H1 (cell line): ENCODE measurements at regions not wholly inside any gene's neighbourhood (a gene's known extent, or its start where the extent isn't known, plus 50 kb on each side); places are given as distances from the start of the nearest gene placed in this dataset.

Source experiments
- CTCF ChIA-PET: fragments of 300-600 bp; sonication (Branson Sonifier 250); formaldehyde crosslinking; loops from one replicate; lab custom pipeline; 2021; ENCODE audit not compliant: partially characterized antibody; lab: Charles Lee
- POLR2A ChIA-PET: fragments of 300-600 bp; sonication (Branson Sonifier 250); formaldehyde crosslinking; loops from one replicate; lab custom pipeline; 2021; ENCODE audit warnings: inconsistent platforms; ENCODE audit not compliant: partially characterized antibody; lab: Charles Lee
- DNase-seq, 2 experiments: peaks; one replicate each; pipeline versions ENCODE4 v3.0.0 to v3.0.0-alpha.2; 2010 to 2022; ENCODE audit warnings: low spot score in 2 of 2, low read depth in 1 of 2, mixed read lengths in 1 of 2
- FAIRE-seq: peaks from 2 replicates; lab custom pipeline; 2011; peaks lifted over from hg19 to GRCh38; lab: Jason Lieb, UNC
- H2AFZ ChIP-seq: 2 replicates; pipeline ENCODE4 v1.8.1; 2012; ENCODE audit warnings: low read length, inconsistent platforms
- H2AK5ac ChIP-seq: 2 replicates; pipeline ENCODE4 v1.6.1; 2013; ENCODE audit warnings: low read depth, low read length
- H2BK120ac ChIP-seq: replicated peaks from 2 replicates; pipeline ENCODE3; 2013; ENCODE audit warnings: low read depth, low read length, inconsistent platforms
- H2BK12ac ChIP-seq: 2 replicates; pipeline ENCODE4 v1.6.1; 2013; ENCODE audit warnings: low read depth, low read length
- H2BK15ac ChIP-seq: 2 replicates; pipeline ENCODE4 v1.6.1; 2013; ENCODE audit warnings: low read length
- H2BK20ac ChIP-seq: 2 replicates; pipeline ENCODE4 v1.6.1; 2013; ENCODE audit warnings: low read length
- H2BK5ac ChIP-seq: 2 replicates; pipeline ENCODE4 v1.6.1; 2013; ENCODE audit warnings: low read depth, low read length
- H3K14ac ChIP-seq: 2 replicates; pipeline ENCODE4 v1.6.1; 2013; ENCODE audit warnings: inconsistent platforms; ENCODE audit not compliant: insufficient read length
- H3K18ac ChIP-seq: 2 replicates; pipeline ENCODE4 v1.6.1; 2013; ENCODE audit warnings: low read length; ENCODE audit errors: extremely low read depth
- H3K23ac ChIP-seq: 2 replicates; pipeline ENCODE4 v1.6.1; 2013; ENCODE audit warnings: inconsistent platforms; ENCODE audit not compliant: insufficient read length
- H3K23me2 ChIP-seq: 2 replicates; pipeline ENCODE4 v1.6.1; 2013; ENCODE audit warnings: low read depth, low read length
- H3K27ac ChIP-seq: 2 replicates; pipeline ENCODE4 v1.6.1; 2011; ENCODE audit warnings: low read depth, low read length, inconsistent platforms
- H3K27me3 ChIP-seq, 4 experiments: replicated peaks in 1 of 4; 1 replicate in 1 of 4; 2 replicates in 3 of 4; pipeline versions ENCODE4 v1.6.1 to v1.8.1; 2011 to 2013; ENCODE audit warnings: low read length in 3 of 4, mild to moderate bottlenecking in 3 of 4, inconsistent platforms in 2 of 4, mixed read lengths in 2 of 4, moderate library complexity in 1 of 4; ENCODE audit not compliant: control insufficient read depth in 3 of 4, insufficient read depth in 3 of 4; ENCODE audit errors: extremely low read depth in 1 of 4
- H3K36me3 ChIP-seq, 4 experiments: 2 replicates each; pipeline versions ENCODE4 v1.6.1 to v1.8.1; 2011 to 2013; ENCODE audit warnings: mild to moderate bottlenecking in 4 of 4, low read length in 3 of 4, moderate library complexity in 2 of 4, control low read depth in 1 of 4, inconsistent platforms in 1 of 4; ENCODE audit not compliant: insufficient read depth in 4 of 4, control insufficient read depth in 2 of 4
- H3K4ac ChIP-seq: replicated peaks from 2 replicates; pipeline ENCODE3; 2013; ENCODE audit warnings: low read length, low read depth, mixed read lengths, inconsistent platforms; ENCODE audit not compliant: insufficient read length
- H3K4me1 ChIP-seq, 4 experiments: replicated peaks in 1 of 4; 1 replicate in 1 of 4; 2 replicates in 3 of 4; pipeline versions ENCODE4 v1.6.1 to v1.8.1; 2011 to 2013; ENCODE audit warnings: low read length in 3 of 4, inconsistent platforms in 2 of 4, mixed read lengths in 1 of 4; ENCODE audit not compliant: insufficient read depth in 4 of 4, control insufficient read depth in 3 of 4
- H3K4me2 ChIP-seq, 2 experiments: 2 replicates each; pipeline versions ENCODE4 v1.6.1 to v1.8.1; 2011 to 2013; ENCODE audit warnings: low read depth in 2 of 2, low read length in 2 of 2, control low read depth in 1 of 2, inconsistent platforms in 1 of 2, mild to moderate bottlenecking in 1 of 2; ENCODE audit not compliant: insufficient read depth in 1 of 2
- H3K4me3 ChIP-seq, 4 experiments: fragments of 200-600, 300-600 bp in 1 of 4; sonication (generic), shearing (Covaris generic), sonication (Bioruptor Twin) in 1 of 4; 2 replicates each; pipeline versions ENCODE4 v1.5.1 to v1.8.1; 2011 to 2016; ENCODE audit warnings: low read length in 4 of 4, low read depth in 3 of 4, control low read depth in 2 of 4, inconsistent platforms in 2 of 4, mild to moderate bottlenecking in 2 of 4, mixed read lengths in 1 of 4, moderate library complexity in 1 of 4; ENCODE audit not compliant: insufficient read depth in 2 of 4; ENCODE audit errors: extremely low read depth in 1 of 4
- H3K56ac ChIP-seq: replicated peaks from 2 replicates; pipeline ENCODE3; 2013; ENCODE audit warnings: low read depth, mild to moderate bottlenecking, mixed read lengths, low read length, inconsistent platforms; ENCODE audit not compliant: insufficient read length
- H3K79me1 ChIP-seq: 2 replicates; pipeline ENCODE4 v1.6.1; 2013; ENCODE audit warnings: low read depth, low read length, control low read depth
- H3K79me2 ChIP-seq, 2 experiments: 2 replicates each; pipeline versions ENCODE4 v1.6.1 to v1.8.1; 2012 to 2013; ENCODE audit warnings: low read length in 2 of 2, mild to moderate bottlenecking in 2 of 2, inconsistent platforms in 1 of 2; ENCODE audit not compliant: insufficient read depth in 2 of 2, control insufficient read depth in 1 of 2
- H3K9ac ChIP-seq, 4 experiments: replicated peaks in 1 of 4; 1 replicate in 1 of 4; 2 replicates in 3 of 4; pipeline versions ENCODE4 v1.6.1 to v1.8.1; 2011 to 2013; ENCODE audit warnings: low read depth in 3 of 4, low read length in 3 of 4, control low read depth in 2 of 4, mild to moderate bottlenecking in 2 of 4, moderate library complexity in 2 of 4, inconsistent platforms in 1 of 4; ENCODE audit errors: extremely low read depth in 1 of 4
- H3K9me3 ChIP-seq, 2 experiments: 2 replicates each; pipeline versions ENCODE4 v1.6.1 to v1.8.1; 2012 to 2013; ENCODE audit warnings: mild to moderate bottlenecking in 2 of 2, moderate library complexity in 2 of 2, control low read depth in 1 of 2, inconsistent platforms in 1 of 2, low read depth in 1 of 2, low read length in 1 of 2, mixed read lengths in 1 of 2; ENCODE audit not compliant: insufficient read depth in 2 of 2
- H4K20me1 ChIP-seq, 2 experiments: replicated peaks in 1 of 2; 2 replicates each; pipeline versions ENCODE3 to v1.8.1; 2011 to 2013; ENCODE audit warnings: inconsistent platforms in 2 of 2, low read length in 2 of 2, mild to moderate bottlenecking in 1 of 2; ENCODE audit not compliant: insufficient read depth in 2 of 2, control insufficient read depth in 1 of 2
- H4K5ac ChIP-seq: 2 replicates; pipeline ENCODE4 v1.6.1; 2013; ENCODE audit warnings: low read length, low read depth, mixed read lengths, inconsistent platforms; ENCODE audit not compliant: insufficient read length
- H4K8ac ChIP-seq: 2 replicates; pipeline ENCODE4 v1.8.0; 2013; ENCODE audit warnings: mild to moderate bottlenecking, moderate library complexity, low read length, inconsistent platforms; ENCODE audit not compliant: insufficient read depth; ENCODE audit errors: extremely low read depth
- H4K91ac ChIP-seq: replicated peaks from 2 replicates; pipeline ENCODE3; 2013; ENCODE audit warnings: low read length, mixed read lengths, inconsistent platforms; ENCODE audit not compliant: insufficient read length
- ASH2L ChIP-seq: fragments of 200-600, 300-600 bp; sonication (generic); IDR thresholded peaks from one replicate; pipeline ENCODE4 v1.7.1; 2017; ENCODE audit warnings: low read length
- CBX5 ChIP-seq: fragments of 300-800, 300-1000 bp; sonication (generic); IDR thresholded peaks from 2 replicates; pipeline ENCODE4 v1.7.1; 2016; ENCODE audit warnings: antibody characterized with exemption, low read length, low read depth
- CHD1 ChIP-seq: IDR thresholded peaks from 2 replicates; pipeline ENCODE4 v1.6.1; 2012; ENCODE audit warnings: low read depth, low read length, improper control_type of control experiment
- EGR1 ChIP-seq: IDR thresholded peaks from 2 replicates; pipeline ENCODE4 v1.6.1; 2011; ENCODE audit warnings: low read depth, low read length, borderline replicate concordance
- EZH2 ChIP-seq: fragments of 200-600 bp; sonication (generic); IDR thresholded peaks from 2 replicates; pipeline ENCODE4 v1.7.1; 2012; ENCODE audit warnings: low read depth, mild to moderate bottlenecking, moderate library complexity, low read length, inconsistent platforms; ENCODE audit not compliant: severe bottlenecking
- GABPA ChIP-seq: IDR thresholded peaks from 2 replicates; pipeline ENCODE4 v1.6.1; 2011; ENCODE audit warnings: mild to moderate bottlenecking, low read length, moderate library complexity, borderline replicate concordance; ENCODE audit not compliant: insufficient read depth
- POU5F1 ChIP-seq: IDR thresholded peaks from 2 replicates; pipeline ENCODE4 v1.6.1; 2011; ENCODE audit warnings: low read depth, mild to moderate bottlenecking, low read length, moderate library complexity
- RFX5 ChIP-seq: IDR thresholded peaks from 2 replicates; pipeline ENCODE4 v1.6.1; 2011; ENCODE audit warnings: low read depth, low read length, improper control_type of control experiment, borderline replicate concordance
- SIN3A ChIP-seq, 2 experiments: IDR thresholded peaks in 1 of 2; conservative IDR thresholded peaks in 1 of 2; 2 replicates each; pipeline ENCODE4 v1.6.1; 2011 to 2012; ENCODE audit warnings: low read length in 2 of 2, improper control_type of control experiment in 1 of 2, low read depth in 1 of 2, mild to moderate bottlenecking in 1 of 2
- SUZ12 ChIP-seq: fragments of 200-600 bp; sonication (generic); IDR thresholded peaks from 2 replicates; pipeline ENCODE4 v1.6.1; 2012; ENCODE audit warnings: mild to moderate bottlenecking, inconsistent platforms, low read length, moderate library complexity, mixed read lengths
- TAF1 ChIP-seq: IDR thresholded peaks from 2 replicates; pipeline ENCODE4 v1.6.1; 2011; ENCODE audit warnings: mild to moderate bottlenecking, low read depth, low read length
- TBP ChIP-seq: IDR thresholded peaks from 2 replicates; pipeline ENCODE4 v1.6.1; 2011; ENCODE audit warnings: low read depth, low read length, improper control_type of control experiment
- YY1 ChIP-seq: IDR thresholded peaks from 2 replicates; pipeline ENCODE4 v1.6.1; 2011; ENCODE audit warnings: low read depth, mild to moderate bottlenecking, low read length
- ZNF274 ChIP-seq: IDR thresholded peaks from 2 replicates; pipeline ENCODE4 v1.7.0; 2012; ENCODE audit warnings: low read length, borderline replicate concordance; ENCODE audit errors: extremely low read depth
- WGBS, 2 experiments: shearing (Covaris generic) in 1 of 2; methylation state at CpG; one replicate each; pipeline versions ENCODE4 v1.1.6 to v1.1.7; 2013 to 2015; ENCODE audit warnings: low lambda C conversion rate in 2 of 2, mixed read lengths in 2 of 2, inconsistent platforms in 1 of 2, low coverage in 1 of 2, missing lambda C conversion rate in 1 of 2; ENCODE audit not compliant: insufficient replicate concordance in 2 of 2, insufficient coverage in 1 of 2, insufficient read length in 1 of 2; ENCODE audit errors: extremely low coverage in 1 of 2, missing lambda C conversion rate in 1 of 2; 5-methylcytosine and 5-hydroxymethylcytosine counted together
- TF ChIP-seq, protein P1 (sequence below): IDR thresholded peaks from 2 replicates; pipeline ENCODE4 v1.6.1; 2012; ENCODE audit warnings: inconsistent platforms

DNA sequence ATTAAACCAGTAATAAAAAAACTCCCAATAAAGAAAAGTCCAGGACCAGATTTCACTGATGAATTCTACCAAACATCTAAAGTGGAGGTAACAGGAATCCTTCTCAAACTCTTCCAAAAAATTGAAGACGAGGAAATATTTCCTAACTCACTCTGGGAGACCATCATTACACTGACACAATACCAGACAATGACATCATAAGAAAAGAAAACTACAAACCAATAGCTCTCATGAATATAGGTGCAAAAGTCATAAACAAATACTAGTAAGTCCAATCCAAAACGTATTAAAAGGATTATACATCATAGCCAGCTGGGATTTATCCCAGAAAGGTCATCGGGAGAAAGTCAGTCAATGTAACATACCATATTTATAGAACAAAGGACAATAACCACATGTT is 94.0 kb upstream of the RAB18 start:
- Histone ChIP-seq H3K4me2 (no peak overlapping the region), H2BK12ac (no peak overlapping the region), H3K4me1 (no peaks in the 10 kb centered on the region), H3K79me1 (no peaks in the 10 kb centered on the region), H3K14ac (no peak overlapping the region), H2BK20ac (no peak overlapping the region), H3K36me3 (no peaks in the 10 kb centered on the region), H3K27ac (no peak overlapping the region), H2BK120ac (no peak overlapping the region), H3K18ac (no peak overlapping the region), H4K5ac (no peak overlapping the region), H3K27me3 (no peaks in the 10 kb centered on the region), H3K4ac (no peak overlapping the region), H3K9ac (no peak overlapping the region), H4K91ac (no peak overlapping the region), H2BK15ac (no peak overlapping the region), H3K9me3 (peaks cover 0 to 9% of the 10 kb centered on the region in 2 experiments; a peak in 1 of 4 replicates), H2AFZ (no peak overlapping the region), H3K4me3 (no peak overlapping the region), H4K8ac (no peak overlapping the region), H3K79me2 (no peaks in the 10 kb centered on the region), H2BK5ac (no peak overlapping the region), H3K23me2 (no peaks in the 10 kb centered on the region), H4K20me1 (no peaks in the 10 kb centered on the region), H3K23ac (no peak overlapping the region), H3K56ac (no peak overlapping the region), H2AK5ac (no peak overlapping the region)
- WGBS, 2 experiments, result 84% methylated on average over 3 of the region's 3 CpGs; no CpG with 5 or more reads in 1 of the 2 experiments
- POLR2A ChIA-PET, result no interaction called here
- CTCF ChIA-PET, result no interaction called here
- FAIRE-seq (no peak), DNase-seq (no peak)
- TF ChIP-seq SIN3A (conservative IDR thresholded peaks at IDR 0.05 in 1 of 2, IDR thresholded peaks at IDR 0.05 in 1 of 2; ENCODE audit: low read depth in 1 of 2, low read length in 2 of 2) (no peak), TAF1 (no peak), SUZ12 (no peak), GABPA (no peak), ASH2L (no peak), EGR1 (no peak), CBX5 (no peak), EZH2 (no peak), TBP (no peak), ZNF274 (no peak), YY1 (no peak), POU5F1 (no peak), RFX5 (no peak), CHD1 (no peak)
- TF ChIP-seq, protein P1, sequence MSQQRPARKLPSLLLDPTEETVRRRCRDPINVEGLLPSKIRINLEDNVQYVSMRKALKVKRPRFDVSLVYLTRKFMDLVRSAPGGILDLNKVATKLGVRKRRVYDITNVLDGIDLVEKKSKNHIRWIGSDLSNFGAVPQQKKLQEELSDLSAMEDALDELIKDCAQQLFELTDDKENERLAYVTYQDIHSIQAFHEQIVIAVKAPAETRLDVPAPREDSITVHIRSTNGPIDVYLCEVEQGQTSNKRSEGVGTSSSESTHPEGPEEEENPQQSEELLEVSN, result no peak
